Activated T-cell treated with anti-CD3 and anti-CD28 coated beads for 48 hours (primary cell): ENCODE measurements at regions not wholly inside any gene's neighbourhood (a gene's known extent, or its start where the extent isn't known, plus 50 kb on each side); places are given as distances from the start of the nearest gene placed in this dataset.

Source experiments
- DNase-seq: peaks from one replicate; pipeline ENCODE4 v3.0.0-alpha.2; 2020; ENCODE audit warnings: low read depth

DNA sequence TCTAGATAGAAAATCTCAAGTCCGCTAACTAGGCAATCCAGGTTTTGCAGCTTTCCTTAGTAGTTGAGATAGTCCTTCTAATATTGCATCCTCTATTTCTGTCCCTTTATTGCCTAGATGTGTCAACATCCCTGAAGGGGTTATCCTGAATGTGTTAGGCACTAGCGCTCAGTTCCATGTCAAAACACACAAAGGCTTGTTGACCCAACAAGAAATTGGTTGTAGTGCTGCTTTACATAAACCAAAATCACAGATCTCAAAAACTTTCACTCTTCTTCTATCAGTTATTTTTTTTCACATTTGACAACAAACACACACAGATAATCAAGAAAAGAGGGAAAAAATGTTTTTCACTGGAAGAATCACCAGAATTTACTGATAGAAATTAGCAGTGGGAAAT lies 51.4 kb upstream of the SOX2 start:
- no peak for DNase-seq

GRCh38 chr3:181637456-181637855 lies 74.3 kb upstream of the SOX2 start:
- DNase-seq: no peak

- DNase-seq: no peak
These were observed 74.7 kb upstream of the SOX2 start for GRCh38 chr3:181637056-181637455.

- DNase-seq: no peak
These were observed 76.6 kb upstream of the SOX2 start for GRCh38 chr3:181635141-181635540.

DNA sequence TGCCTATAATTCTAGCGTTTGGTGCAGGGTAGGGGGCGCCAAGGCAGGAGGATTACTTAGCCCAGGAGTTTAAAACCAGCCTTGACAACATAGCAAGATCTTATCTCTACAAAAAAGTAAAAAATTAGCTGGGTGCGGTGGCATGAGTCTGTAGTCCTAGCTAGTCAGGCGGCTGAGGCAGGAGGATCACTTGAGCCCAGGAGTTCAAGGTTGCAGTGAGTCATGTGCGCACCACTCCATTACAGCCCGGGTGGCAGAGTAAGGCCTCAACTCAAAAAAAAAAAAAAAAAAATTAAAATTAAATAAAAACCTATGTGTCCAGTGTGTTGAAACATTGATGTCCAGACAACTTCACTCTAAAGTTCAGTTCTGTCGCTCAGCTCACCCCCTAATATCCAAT lies 78.2 kb upstream of the SOX2 start:
- no peak for DNase-seq

- DNase-seq: no peak
These were observed 79.8 kb upstream of the SOX2 start for GRCh38 chr3:181631901-181632300.

- DNase-seq: no peak
These were observed 80.9 kb upstream of the SOX2 start for GRCh38 chr3:181630853-181631252.

- no peak for DNase-seq
These were observed 82.0 kb upstream of the SOX2 start for GRCh38 chr3:181629711-181630110.

GRCh38 chr3:181629029-181629428 lies 82.7 kb upstream of the SOX2 start:
- no peak for DNase-seq

DNA sequence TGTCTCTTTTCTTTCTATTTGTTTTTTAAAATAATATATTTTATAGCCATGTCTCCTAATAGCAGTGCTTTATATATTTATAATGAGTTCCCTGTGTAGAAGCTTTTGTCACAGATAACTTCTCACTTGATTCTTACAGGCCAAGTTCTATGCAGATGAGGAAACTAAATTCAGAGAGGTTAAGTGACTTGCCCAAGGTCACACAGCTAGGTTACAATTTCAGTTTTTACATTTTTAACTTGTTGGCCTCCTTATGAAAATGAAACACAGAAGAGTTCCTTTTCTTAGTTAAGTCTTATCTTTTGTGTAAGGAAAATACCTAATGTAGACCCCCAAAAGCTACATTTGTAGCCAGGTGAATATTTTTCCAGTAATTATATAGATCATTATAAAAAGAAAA lies 83.3 kb upstream of the SOX2 start:
- DNase-seq: no peak

DNA sequence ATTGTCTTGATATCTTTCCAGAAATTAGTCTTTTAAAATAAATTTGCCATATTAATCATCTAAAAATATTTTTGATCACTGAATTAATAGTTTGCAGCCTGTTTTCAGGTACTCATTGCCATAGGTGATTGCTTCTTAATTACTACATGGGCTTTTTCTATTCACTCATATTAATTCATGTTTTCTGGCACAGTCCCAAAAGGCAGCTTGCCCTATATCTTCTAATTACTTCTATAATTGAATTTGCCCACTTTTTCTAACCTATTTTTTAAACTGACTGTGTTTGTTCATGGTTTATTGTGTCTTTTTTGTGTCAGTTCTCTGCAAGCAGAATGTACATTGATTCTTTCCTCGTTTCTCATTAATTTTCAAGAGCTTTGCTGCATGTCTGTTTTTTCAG lies 85.7 kb upstream of the SOX2 start:
- no peak for DNase-seq

GRCh38 chr3:181623924-181624694 lies 87.6 kb upstream of the SOX2 start:
- DNase-seq: no peak

DNA sequence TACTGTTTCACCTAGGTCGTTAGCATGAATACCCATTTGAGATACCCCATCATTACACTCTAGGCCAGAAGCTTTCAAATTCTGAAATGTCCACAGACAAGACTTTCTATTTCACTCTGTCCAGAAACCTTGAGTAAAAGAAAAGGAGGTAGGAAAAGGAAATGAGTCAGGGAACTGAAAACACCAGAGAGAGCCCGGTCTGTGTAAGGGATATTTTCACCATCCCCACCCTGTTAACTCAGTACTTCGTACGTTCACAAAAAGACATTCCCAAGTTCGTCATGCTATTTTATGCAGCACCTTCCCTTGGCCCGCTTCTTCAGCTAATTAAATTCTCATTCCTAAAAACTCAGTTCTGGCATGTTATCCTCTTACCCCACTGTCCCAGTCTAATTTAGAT lies 89.4 kb upstream of the SOX2 start:
- DNase-seq: no peak

- no peak for DNase-seq
These were observed 91.8 kb upstream of the SOX2 start for GRCh38 chr3:181619897-181620296.

DNA sequence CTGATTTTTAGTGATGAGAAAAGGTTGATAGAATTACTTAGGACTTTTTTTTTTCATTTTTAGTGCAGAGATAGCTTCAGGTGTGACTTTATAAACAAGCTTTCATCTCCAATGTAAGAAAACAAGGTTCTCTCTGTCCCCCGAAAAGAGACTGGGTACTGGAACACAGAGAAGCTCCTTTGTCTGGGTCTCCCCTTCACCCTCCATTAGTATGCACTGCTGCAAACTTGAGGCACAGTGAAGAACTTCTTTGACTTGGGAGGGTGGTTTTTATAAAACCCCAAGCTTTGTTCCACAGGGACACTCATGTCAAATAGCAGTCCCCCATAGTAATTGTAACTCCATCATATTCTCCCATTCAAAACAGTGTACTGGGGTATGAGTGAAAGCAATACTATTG lies 93.5 kb upstream of the SOX2 start:
- DNase-seq: no peak

- no peak for DNase-seq
These were observed 95.3 kb upstream of the SOX2 start for GRCh38 chr3:181616088-181617070.

DNA sequence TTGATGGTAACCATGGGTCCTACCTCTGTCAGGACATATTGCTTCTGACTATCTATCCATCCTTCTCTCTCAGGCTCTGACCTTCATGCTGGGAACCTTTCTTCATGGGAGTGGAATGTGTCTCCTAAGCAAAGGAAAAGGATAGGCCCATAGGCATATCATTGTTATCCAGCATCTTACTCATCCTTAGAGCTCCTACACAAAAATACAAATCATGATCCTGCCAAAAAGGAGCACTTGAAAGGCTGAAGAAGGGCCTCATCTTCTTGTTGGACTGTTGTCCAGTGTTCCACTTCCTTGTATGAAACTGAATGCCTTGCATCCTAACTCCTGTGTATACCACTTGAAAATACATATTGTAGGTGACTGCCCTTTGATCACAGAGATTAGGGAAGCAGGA lies 96.1 kb upstream of the SOX2 start:
- no peak for DNase-seq

DNA sequence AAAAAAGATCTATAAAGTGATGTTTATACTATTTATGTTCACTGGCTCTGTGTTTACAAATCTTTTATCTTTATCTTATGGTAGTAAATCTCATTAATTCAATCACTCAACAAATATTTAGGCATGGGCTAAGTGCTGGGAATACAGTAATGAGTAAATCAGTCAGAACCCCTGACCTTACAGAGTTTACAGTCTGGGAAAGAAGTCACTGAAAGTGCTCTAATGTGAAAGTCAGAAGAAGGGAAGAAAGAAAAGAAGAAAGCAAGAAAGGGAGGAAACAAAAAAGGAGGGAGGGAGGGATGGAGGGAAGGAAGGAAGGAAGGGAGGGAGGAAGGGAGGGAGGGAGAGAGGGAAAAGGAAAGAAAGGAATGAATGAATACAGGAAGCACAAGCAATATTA lies 96.8 kb upstream of the SOX2 start:
- DNase-seq: no peak

DNA sequence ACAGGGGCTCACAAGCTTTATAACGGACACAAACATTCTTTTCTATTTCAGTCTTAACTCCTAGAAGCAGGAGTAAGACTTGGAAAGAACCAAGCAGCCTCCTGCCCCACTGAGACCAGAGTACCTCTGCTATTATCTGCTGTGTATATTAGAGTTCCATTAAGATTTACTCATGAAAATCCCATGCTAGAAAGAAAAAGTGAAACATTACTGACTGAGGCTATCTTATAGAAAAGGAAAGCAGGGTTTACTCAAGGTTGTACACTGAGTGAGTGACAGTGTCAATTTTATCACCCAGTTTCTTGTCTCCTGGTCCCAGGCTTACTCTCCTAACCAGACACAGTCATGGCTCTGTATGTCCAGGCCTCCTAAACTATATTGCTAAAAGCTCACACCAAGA lies 97.9 kb upstream of the SOX2 start:
- DNase-seq: no peak

DNA sequence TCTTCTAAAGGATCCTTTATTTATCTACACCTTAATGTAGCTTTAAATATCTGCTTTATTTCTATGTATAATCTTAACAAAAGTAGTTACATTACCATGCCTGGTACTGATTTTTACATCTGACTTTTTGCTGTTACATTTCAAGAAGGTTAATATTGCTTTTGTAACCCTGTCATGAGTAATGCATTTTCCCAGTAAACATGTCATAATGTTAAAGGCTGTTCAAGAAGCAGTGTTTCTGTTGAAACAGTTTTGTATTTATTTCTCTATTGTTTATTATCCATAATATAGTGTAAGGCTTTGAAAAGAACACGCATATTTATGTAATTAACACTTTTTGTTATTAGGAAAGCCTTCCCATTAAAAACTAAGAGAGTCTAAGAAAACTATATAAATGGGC lies 98.5 kb upstream of the SOX2 start:
- DNase-seq: no peak

DNA sequence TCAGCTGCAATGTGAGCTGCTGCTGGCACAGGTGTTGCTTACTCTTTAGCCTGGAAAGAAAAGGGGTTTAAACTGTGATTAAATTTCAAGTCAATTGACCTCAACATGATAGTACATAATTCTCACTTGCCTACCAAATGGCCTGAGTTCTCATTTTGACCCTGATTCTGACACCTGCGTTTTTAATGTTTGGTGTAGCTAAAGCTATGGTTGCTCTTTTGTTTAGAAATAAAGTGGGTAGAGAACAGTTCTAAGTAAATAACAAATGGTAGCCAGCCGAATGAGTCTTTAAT lies 100.8 kb upstream of the SOX2 start:
- no peak for DNase-seq

GRCh38 chr3:181610083-181610972 lies 101.4 kb upstream of the SOX2 start:
- no peak for DNase-seq
